CD4-positive, alpha-beta T cell treated with Interleukin-17A for 1 hour (primary cell): ENCODE measurements at regions not wholly inside any gene's neighbourhood (a gene's known extent, or its start where the extent isn't known, plus 50 kb on each side); places are given as distances from the start of the nearest gene placed in this dataset.
"Not testable (repeated sequence)": the region's sequence is repeated elsewhere in the genome, so short reads cannot be mapped to it uniquely, and the experiment has no call there.

Experiments used
- DNase-seq: peaks from one replicate; pipeline ENCODE4 v3.0.0-alpha.2; 2020

DNA sequence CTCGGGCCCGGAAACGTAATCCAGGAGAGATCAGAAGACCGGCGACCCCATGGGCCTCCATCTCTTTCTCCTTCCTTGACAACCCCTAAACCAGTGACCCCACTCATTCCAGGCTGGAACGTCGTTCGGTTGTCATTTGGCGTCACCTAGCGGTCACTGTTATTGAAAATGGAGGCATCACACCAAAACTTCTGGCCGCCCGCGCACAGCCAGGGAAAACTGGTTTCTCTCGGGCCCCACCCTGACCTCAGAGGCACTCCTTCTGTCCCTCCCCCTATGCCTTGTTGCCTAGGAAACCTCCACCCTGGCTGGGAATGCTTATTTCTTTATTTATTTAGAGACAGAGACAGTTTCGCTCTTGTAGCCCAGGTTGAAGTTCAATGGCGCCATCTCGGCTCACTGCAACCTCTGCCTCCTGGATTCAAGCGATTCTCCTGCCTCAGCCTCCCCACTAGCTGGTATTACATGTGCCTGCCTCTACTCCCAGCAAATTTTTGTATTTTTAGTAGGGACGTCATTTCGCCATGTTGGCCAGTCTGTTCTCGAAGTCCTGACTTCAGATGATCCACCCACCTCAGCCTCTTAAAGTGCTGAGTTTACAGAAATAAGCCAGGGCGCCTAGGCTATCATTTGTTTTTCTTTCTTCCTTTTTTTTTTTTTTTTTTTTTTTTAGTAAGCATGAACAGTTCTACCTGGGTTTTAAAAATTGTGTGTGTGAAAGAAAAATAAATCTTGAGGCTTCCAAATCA lies 2144.1 kb upstream of the TPTE start:
- not testable (repeated sequence) for DNase-seq

DNA sequence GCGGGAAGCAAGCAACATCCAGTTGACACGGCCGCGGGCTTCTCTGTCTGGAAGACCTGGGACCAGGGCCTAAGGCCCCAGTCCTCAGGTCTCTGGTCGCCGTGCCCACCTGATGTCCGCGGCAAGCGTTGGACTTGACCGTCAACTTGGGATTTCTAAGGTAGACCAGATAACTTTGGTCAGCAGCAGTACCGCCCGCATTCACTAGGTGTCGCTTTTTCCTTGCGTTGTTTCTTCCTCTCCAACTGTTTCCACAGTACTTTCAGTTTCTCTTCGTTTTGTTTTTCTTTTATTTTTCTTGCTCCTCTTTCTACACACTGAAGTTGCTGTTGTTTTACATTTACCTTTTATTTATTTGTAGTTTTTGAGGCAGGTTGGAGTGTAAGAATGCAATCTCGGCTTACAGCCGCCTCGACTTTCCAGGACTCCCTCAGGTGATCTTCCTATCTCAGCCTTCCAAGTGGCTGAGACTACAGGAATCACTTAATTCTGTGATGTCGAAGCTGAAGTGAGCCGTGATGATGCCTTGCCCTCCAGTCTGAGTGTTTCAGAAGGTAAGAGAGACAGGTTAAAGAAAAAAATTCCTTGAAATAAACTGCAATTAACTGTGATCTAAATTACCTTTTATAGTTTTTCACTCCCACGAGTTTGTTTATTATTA lies 2140.8 kb upstream of the TPTE start:
- not testable (repeated sequence) for DNase-seq

DNA sequence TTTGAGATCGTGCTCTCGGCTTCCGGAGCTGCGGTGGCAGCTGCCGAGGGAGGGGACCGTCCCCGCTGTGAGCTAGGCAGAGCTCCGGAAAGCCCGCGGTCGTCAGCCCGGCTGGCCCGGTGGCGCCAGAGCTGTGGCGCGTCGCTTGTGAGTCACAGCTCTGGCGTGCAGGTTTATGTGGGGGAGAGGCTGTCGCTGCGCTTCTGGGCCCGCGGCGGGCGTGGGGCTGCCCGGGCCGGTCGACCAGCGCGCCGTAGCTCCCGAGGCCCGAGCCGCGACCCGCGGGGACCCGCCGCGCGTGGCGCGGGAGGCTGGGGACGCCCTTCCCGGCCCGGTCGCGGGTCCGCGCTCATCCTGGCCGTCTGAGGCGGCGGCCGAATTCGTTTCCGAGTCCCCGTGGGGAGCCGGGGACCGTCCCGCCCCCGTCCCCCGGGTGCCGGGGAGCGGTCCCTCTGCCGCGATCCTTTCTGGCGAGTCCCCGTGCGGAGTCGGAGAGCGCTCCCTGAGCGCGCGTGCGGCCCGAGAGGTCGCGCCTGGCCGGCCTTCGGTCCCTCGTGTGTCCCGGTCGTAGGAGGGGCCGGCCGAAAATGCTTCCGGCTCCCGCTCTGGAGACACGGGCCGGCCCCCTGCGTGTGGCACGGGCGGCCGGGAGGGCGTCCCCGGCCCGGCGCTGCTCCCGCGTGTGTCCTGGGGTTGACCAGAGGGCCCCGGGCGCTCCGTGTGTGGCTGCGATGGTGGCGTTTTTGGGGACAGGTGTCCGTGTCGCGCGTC lies 2133.0 kb upstream of the TPTE start:
- DNase-seq, result not testable (repeated sequence)

DNA sequence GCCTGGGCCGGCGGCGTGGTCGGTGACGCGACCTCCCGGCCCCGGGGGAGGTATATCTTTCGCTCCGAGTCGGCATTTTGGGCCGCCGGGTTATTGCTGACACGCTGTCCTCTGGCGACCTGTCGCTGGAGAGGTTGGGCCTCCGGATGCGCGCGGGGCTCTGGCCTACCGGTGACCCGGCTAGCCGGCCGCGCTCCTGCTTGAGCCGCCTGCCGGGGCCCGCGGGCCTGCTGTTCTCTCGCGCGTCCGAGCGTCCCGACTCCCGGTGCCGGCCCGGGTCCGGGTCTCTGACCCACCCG lies 2132.5 kb upstream of the TPTE start:
- DNase-seq, result not testable (repeated sequence)

DNA sequence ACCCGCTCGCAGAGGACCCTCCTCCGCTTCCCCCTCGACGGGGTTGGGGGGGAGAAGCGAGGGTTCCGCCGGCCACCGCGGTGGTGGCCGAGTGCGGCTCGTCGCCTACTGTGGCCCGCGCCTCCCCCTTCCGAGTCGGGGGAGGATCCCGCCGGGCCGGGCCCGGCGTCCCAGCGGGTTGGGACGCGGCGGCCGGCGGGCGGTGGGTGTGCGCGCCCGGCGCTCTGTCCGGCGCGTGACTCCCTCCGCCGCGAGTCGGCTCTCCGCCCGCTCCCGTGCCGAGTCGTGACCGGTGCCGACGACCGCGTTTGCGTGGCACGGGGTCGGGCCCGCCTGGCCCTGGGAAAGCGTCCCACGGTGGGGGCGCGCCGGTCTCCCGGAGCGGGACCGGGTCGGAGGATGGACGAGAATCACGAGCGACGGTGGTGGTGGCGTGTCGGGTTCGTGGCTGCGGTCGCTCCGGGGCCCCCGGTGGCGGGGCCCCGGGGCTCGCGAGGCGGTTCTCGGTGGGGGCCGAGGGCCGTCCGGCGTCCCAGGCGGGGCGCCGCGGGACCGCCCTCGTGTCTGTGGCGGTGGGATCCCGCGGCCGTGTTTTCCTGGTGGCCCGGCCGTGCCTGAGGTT lies 2130.7 kb upstream of the TPTE start:
- not testable (repeated sequence) for DNase-seq

DNA sequence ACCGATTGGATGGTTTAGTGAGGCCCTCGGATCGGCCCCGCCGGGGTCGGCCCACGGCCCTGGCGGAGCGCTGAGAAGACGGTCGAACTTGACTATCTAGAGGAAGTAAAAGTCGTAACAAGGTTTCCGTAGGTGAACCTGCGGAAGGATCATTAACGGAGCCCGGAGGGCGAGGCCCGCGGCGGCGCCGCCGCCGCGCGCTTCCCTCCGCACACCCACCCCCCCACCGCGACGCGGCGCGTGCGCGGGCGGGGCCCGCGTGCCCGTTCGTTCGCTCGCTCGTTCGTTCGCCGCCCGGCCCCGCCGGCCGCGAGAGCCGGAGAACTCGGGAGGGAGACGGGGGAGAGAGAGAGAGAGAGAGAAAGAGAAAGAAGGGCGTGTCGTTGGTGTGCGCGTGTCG lies 2127.0 kb upstream of the TPTE start:
- not testable (repeated sequence) for DNase-seq

DNA sequence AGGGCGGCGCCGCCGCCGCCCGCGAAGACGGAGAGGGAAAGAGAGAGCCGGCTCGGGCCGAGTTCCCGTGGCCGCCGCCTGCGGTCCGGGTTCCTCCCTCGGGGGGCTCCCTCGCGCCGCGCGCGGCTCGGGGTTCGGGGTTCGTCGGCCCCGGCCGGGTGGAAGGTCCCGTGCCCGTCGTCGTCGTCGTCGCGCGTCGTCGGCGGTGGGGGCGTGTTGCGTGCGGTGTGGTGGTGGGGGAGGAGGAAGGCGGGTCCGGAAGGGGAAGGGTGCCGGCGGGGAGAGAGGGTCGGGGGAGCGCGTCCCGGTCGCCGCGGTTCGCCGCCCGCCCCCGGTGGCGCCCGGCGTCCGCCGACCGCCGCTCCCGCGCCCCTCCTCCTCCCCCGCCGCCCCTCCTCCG lies 2125.4 kb upstream of the TPTE start:
- DNase-seq, result not testable (repeated sequence)

DNA sequence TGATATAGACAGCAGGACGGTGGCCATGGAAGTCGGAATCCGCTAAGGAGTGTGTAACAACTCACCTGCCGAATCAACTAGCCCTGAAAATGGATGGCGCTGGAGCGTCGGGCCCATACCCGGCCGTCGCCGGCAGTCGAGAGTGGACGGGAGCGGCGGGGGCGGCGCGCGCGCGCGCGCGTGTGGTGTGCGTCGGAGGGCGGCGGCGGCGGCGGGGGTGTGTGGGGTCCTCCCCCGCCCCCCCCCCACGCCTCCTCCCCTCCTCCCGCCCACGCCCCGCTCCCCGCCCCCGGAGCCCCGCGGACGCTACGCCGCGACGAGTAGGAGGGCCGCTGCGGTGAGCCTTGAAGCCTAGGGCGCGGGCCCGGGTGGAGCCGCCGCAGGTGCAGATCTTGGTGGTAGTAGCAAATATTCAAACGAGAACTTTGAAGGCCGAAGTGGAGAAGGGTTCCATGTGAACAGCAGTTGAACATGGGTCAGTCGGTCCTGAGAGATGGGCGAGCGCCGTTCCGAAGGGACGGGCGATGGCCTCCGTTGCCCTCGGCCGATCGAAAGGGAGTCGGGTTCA lies 2122.4 kb upstream of the TPTE start:
- DNase-seq, result not testable (repeated sequence)

DNA sequence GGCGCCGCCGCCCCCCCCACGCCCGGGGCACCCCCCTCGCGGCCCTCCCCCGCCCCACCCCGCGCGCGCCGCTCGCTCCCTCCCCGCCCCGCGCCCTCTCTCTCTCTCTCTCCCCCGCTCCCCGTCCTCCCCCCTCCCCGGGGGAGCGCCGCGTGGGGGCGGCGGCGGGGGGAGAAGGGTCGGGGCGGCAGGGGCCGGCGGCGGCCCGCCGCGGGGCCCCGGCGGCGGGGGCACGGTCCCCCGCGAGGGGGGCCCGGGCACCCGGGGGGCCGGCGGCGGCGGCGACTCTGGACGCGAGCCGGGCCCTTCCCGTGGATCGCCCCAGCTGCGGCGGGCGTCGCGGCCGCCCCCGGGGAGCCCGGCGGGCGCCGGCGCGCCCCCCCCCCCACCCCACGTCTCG lies 2121.5 kb upstream of the TPTE start:
- not testable (repeated sequence) for DNase-seq

DNA sequence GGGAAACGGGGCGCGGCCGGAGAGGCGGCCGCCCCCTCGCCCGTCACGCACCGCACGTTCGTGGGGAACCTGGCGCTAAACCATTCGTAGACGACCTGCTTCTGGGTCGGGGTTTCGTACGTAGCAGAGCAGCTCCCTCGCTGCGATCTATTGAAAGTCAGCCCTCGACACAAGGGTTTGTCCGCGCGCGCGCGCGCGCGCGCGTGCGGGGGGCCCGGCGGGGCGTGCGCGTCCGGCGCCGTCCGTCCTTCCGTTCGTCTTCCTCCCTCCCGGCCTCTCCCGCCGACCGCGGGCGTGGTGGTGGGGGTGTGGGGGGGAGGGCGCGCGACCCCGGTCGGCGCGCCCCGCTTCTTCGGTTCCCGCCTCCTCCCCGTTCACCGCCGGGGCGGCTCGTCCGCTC lies 2119.6 kb upstream of the TPTE start:
- not testable (repeated sequence) for DNase-seq

DNA sequence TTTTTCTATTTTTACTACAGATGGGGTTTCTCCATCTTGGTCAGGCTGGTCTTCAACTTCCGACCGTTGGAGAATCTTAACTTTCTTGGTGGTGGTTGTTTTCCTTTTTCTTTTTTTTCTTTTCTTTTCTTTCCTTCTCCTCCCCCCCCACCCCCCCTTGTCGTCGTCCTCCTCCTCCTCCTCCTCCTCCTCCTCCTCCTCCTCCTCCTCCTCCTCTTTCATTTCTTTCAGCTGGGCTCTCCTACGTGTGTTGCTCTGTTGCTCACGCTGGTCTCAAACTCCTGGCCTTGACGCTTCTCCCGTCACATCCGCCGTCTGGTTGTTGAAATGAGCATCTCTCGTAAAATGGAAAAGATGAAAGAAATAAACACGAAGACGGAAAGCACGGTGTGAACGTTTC lies 2115.1 kb upstream of the TPTE start:
- DNase-seq, result not testable (repeated sequence)

DNA sequence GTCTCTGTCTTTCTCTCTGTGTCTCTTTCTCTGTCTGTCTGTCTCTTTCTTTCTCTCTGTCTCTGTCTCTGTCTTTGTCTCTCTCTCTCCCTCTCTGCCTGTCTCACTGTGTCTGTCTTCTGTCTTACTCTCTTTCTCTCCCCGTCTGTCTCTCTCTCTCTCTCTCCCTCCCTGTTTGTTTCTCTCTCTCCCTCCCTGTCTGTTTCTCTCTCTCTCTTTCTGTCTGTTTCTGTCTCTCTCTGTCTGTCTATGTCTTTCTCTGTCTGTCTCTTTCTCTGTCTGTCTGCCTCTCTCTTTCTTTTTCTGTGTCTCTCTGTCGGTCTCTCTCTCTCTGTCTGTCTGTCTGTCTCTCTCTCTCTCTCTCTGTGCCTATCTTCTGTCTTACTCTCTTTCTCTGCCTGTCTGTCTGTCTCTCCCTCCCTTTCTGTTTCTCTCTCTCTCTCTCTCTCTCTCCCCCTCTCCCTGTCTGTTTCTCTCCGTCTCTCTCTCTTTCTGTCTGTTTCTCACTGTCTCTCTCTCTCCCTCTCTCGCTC lies 2110.2 kb upstream of the TPTE start:
- DNase-seq, result not testable (repeated sequence)

DNA sequence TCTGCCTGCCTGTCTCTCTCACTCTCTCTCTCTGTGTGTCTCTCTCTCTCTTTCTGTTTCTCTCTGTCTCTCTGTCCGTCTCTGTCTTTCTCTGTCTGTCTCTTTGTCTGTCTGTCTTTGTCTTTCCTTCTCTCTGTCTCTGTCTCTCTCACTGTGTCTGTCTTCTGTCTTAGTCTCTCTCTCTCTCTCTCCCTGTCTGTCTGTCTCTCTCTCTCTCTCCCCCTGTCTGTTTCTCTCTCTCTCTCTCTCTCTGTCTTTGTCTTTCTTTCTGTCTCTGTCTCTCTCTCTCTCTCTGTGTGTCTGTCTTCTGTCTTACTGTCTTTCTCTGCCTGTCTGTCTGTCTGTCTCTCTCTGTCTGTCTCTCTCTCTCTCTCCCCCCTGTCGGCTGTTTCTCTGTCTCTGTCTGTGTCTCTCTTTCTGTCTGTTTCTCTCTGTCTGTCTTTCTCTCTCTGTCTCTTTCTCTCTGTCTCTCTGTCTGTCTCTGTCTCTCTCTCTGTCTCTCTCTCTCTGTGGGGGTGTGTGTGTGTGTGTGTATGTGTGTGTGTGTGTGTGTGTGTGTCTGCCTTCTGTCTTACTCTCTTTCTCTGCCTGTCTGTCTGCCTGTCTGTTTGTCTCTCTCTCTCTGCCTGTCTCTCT lies 2101.3 kb upstream of the TPTE start:
- DNase-seq, result peak; percentile 14

DNA sequence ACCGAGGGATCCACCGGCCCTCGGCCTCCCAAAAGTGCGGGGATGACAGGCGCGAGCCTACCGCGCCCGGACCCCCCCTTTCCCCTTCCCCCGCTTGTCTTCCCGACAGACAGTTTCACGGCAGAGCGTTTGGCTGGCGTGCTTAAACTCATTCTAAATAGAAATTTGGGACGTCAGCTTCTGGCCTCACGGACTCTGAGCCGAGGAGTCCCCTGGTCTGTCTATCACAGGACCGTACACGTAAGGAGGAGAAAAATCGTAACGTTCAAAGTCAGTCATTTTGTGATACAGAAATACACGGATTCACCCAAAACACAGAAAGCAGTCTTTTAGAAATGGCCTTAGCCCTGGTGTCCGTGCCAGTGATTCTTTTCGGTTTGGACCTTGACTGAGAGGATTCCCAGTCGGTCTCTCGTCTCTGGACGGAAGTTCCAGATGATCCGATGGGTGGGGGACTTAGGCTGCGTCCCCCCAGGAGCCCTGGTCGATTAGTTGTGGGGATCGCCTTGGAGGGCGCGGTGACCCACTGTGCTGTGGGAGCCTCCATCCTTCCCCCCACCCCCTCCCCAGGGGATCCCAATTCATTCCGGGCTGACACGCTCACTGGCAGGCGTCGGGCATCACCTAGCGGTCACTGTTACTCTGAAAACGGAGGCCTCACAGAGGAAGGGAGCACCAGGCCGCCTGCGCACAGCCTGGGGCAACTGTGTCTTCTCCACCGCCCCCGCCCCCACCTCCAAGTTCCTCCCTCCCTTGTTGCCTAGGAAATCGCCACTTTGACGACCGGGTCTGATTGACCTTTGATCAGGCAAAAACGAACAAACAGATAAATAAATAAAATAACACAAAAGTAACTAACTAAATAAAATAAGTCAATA lies 2093.4 kb upstream of the TPTE start:
- not testable (repeated sequence) for DNase-seq

DNA sequence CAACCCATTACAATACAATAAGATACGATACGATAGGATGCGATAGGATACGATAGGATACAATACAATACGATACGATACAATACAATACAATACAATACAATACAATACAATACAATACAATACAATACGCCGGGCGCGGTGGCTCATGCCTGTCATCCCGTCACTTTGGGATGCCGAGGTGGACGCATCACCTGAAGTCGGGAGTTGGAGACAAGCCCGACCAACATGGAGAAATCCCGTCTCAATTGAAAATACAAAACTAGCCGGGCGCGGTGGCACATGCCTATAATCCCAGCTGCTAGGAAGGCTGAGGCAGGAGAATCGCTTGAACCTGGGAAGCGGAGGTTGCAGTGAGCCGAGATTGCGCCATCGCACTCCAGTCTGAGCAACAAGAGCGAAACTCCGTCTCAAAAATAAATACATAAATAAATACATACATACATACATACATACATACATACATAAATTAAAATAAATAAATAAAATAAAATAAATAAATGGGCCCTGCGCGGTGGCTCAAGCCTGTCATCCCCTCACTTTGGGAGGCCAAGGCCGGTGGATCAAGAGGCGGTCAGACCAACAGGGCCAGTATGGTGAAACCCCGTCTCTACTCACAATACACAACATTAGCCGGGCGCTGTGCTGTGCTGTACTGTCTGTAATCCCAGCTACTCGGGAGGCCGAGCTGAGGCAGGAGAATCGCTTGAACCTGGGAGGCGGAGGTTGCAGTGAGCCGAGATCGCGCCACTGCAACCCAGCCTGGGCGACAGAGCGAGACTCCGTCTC lies 2092.5 kb upstream of the TPTE start:
- DNase-seq, result not testable (repeated sequence)

DNA sequence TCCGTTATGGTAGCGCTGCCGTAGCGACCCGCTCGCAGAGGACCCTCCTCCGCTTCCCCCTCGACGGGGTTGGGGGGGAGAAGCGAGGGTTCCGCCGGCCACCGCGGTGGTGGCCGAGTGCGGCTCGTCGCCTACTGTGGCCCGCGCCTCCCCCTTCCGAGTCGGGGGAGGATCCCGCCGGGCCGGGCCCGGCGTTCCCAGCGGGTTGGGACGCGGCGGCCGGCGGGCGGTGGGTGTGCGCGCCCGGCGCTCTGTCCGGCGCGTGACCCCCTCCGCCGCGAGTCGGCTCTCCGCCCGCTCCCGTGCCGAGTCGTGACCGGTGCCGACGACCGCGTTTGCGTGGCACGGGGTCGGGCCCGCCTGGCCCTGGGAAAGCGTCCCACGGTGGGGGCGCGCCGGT lies 2086.7 kb upstream of the TPTE start:
- DNase-seq, result not testable (repeated sequence)

DNA sequence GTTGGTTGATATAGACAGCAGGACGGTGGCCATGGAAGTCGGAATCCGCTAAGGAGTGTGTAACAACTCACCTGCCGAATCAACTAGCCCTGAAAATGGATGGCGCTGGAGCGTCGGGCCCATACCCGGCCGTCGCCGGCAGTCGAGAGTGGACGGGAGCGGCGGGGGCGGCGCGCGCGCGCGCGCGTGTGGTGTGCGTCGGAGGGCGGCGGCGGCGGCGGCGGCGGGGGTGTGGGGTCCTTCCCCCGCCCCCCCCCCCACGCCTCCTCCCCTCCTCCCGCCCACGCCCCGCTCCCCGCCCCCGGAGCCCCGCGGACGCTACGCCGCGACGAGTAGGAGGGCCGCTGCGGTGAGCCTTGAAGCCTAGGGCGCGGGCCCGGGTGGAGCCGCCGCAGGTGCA lies 2078.3 kb upstream of the TPTE start:
- DNase-seq, result not testable (repeated sequence)

DNA sequence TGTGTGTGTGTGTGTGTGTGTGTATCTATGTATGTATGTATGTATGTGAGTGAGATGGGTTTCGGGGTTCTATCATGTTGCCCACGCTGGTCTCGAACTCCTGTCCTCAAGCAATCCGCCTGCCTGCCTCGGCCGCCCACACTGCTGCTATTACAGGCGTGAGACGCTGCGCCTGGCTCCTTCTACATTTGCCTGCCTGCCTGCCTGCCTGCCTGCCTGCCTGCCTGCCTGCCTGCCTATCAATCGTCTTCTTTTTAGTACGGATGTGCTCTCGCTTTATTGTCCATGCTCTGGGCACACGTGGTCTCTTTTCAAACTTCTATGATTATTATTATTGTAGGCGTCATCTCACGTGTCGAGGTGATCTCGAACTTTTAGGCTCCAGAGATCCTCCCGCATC lies 2071.6 kb upstream of the TPTE start:
- not testable (repeated sequence) for DNase-seq

DNA sequence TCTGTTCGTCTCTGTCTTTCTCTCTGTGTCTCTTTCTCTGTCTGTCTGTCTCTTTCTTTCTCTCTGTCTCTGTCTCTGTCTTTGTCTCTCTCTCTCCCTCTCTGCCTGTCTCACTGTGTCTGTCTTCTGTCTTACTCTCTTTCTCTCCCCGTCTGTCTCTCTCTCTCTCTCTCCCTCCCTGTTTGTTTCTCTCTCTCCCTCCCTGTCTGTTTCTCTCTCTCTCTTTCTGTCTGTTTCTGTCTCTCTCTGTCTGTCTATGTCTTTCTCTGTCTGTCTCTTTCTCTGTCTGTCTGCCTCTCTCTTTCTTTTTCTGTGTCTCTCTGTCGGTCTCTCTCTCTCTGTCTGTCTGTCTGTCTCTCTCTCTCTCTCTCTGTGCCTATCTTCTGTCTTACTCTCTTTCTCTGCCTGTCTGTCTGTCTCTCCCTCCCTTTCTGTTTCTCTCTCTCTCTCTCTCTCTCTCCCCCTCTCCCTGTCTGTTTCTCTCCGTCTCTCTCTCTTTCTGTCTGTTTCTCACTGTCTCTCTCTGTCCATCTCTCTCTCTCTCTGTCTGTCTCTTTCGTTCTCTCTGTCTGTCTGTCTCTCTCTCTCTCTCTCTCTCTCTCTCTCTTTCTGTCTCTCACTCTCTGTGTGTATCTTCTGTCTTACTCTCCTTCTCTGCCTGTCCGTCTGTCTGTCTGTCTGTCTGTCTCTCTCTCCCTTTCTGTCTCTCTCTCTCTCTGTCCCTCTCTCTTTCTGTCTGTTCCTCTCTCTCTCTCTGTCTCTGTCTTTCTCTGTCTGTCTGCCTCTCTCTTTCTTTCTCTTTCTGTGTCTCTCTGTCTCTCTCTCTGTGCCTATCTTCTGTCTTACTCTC lies 2065.9 kb upstream of the TPTE start:
- not testable (repeated sequence) for DNase-seq
